ENCODE measurements at regions not wholly inside any gene's neighbourhood (a gene's known extent, or its start where the extent isn't known, plus 50 kb on each side); places are given as distances from the start of the nearest gene placed in this dataset.

- TF ChIP-seq CTCF (IDR thresholded peaks at IDR 0.05) (no peak), POLR2A (IDR thresholded peaks at IDR 0.05) (no peak)
These were observed 121.2 kb upstream of the NR2F2 start for GRCh38 chr15:96209285-96209735.
